ENCODE measurements at regions not wholly inside any gene's neighbourhood (a gene's known extent, or its start where the extent isn't known, plus 50 kb on each side); places are given as distances from the start of the nearest gene placed in this dataset.

DNA sequence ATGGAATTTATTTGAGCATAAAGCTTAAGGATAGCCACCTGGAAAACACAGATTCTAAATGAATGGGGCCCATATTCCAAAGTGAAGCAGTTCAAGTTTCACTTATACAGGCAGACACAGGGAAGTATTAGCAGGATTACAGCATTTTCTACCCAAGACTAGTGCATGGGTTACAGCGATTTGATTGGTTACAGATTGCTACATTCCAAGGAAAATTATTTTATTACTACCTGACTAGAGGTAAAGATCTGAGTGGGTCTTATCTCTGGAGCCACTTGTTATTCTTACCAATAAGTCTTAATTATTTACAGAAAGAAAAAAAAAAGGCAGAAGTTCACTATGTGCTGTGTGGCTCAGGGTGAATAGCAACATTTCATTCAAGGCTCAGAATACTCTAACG lies 87.4 kb upstream of the ITGB1 start:
- TF ChIP-seq, protein P1, sequence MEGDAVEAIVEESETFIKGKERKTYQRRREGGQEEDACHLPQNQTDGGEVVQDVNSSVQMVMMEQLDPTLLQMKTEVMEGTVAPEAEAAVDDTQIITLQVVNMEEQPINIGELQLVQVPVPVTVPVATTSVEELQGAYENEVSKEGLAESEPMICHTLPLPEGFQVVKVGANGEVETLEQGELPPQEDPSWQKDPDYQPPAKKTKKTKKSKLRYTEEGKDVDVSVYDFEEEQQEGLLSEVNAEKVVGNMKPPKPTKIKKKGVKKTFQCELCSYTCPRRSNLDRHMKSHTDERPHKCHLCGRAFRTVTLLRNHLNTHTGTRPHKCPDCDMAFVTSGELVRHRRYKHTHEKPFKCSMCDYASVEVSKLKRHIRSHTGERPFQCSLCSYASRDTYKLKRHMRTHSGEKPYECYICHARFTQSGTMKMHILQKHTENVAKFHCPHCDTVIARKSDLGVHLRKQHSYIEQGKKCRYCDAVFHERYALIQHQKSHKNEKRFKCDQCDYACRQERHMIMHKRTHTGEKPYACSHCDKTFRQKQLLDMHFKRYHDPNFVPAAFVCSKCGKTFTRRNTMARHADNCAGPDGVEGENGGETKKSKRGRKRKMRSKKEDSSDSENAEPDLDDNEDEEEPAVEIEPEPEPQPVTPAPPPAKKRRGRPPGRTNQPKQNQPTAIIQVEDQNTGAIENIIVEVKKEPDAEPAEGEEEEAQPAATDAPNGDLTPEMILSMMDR (IDR thresholded peaks at IDR 0.05; ENCODE audit: low read depth, low read length, missing input control) = no peak
- TF ChIP-seq TAF1 (conservative IDR thresholded peaks at IDR 0.05) (no peak), RAD21 (IDR thresholded peaks at IDR 0.05) (no peak), YY1 (IDR thresholded peaks at IDR 0.05) (no peak), HNF4A (conservative IDR thresholded peaks at IDR 0.05) (no peak), HNF4G (IDR thresholded peaks at IDR 0.05) (no peak), EGR1 (IDR thresholded peaks at IDR 0.05; ENCODE audit: low read depth in 2 of 2) (no peak), NR2F2 (IDR thresholded peaks at IDR 0.05) (no peak), JUND (IDR thresholded peaks at IDR 0.05) (no peak), RXRA (IDR thresholded peaks at IDR 0.05) (no peak)
- TF ChIP-seq, protein P2, sequence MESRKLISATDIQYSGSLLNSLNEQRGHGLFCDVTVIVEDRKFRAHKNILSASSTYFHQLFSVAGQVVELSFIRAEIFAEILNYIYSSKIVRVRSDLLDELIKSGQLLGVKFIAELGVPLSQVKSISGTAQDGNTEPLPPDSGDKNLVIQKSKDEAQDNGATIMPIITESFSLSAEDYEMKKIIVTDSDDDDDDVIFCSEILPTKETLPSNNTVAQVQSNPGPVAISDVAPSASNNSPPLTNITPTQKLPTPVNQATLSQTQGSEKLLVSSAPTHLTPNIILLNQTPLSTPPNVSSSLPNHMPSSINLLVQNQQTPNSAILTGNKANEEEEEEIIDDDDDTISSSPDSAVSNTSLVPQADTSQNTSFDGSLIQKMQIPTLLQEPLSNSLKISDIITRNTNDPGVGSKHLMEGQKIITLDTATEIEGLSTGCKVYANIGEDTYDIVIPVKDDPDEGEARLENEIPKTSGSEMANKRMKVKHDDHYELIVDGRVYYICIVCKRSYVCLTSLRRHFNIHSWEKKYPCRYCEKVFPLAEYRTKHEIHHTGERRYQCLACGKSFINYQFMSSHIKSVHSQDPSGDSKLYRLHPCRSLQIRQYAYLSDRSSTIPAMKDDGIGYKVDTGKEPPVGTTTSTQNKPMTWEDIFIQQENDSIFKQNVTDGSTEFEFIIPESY (IDR thresholded peaks at IDR 0.05) = no peak
- TF ChIP-seq, protein P3, sequence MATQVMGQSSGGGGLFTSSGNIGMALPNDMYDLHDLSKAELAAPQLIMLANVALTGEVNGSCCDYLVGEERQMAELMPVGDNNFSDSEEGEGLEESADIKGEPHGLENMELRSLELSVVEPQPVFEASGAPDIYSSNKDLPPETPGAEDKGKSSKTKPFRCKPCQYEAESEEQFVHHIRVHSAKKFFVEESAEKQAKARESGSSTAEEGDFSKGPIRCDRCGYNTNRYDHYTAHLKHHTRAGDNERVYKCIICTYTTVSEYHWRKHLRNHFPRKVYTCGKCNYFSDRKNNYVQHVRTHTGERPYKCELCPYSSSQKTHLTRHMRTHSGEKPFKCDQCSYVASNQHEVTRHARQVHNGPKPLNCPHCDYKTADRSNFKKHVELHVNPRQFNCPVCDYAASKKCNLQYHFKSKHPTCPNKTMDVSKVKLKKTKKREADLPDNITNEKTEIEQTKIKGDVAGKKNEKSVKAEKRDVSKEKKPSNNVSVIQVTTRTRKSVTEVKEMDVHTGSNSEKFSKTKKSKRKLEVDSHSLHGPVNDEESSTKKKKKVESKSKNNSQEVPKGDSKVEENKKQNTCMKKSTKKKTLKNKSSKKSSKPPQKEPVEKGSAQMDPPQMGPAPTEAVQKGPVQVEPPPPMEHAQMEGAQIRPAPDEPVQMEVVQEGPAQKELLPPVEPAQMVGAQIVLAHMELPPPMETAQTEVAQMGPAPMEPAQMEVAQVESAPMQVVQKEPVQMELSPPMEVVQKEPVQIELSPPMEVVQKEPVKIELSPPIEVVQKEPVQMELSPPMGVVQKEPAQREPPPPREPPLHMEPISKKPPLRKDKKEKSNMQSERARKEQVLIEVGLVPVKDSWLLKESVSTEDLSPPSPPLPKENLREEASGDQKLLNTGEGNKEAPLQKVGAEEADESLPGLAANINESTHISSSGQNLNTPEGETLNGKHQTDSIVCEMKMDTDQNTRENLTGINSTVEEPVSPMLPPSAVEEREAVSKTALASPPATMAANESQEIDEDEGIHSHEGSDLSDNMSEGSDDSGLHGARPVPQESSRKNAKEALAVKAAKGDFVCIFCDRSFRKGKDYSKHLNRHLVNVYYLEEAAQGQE (IDR thresholded peaks at IDR 0.05) = no peak
- TF ChIP-seq, protein P4, sequence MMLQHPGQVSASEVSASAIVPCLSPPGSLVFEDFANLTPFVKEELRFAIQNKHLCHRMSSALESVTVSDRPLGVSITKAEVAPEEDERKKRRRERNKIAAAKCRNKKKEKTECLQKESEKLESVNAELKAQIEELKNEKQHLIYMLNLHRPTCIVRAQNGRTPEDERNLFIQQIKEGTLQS (IDR thresholded peaks at IDR 0.05) = no peak
- TF ChIP-seq, protein P5, sequence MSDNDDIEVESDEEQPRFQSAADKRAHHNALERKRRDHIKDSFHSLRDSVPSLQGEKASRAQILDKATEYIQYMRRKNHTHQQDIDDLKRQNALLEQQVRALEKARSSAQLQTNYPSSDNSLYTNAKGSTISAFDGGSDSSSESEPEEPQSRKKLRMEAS (IDR thresholded peaks at IDR 0.05) = no peak

Measured in liver (tissue), 3 donors.